Neural cell (in vitro differentiated cells): ENCODE measurements at regions not wholly inside any gene's neighbourhood (a gene's known extent, or its start where the extent isn't known, plus 50 kb on each side); places are given as distances from the start of the nearest gene placed in this dataset.

ENCODE experiments used
- H2AFZ ChIP-seq: fragments of 200-600, 300-800 bp; sonication (generic), shearing (Covaris generic); 2 replicates; pipeline ENCODE4 v1.6.0; 2014; ENCODE audit warnings: low read depth, mild to moderate bottlenecking, antibody characterized with exemption, low read length, moderate library complexity
- H3F3A ChIP-seq: fragments of 200-600 bp; shearing (Covaris generic); 2 replicates; pipeline ENCODE4 v1.6.1; 2016; ENCODE audit warnings: mild to moderate bottlenecking, moderate library complexity, mixed read lengths, antibody characterized with exemption, low read length; ENCODE audit not compliant: insufficient read depth, poor library complexity, severe bottlenecking
- H3K27ac ChIP-seq: fragments of 200-600, 300-800 bp; sonication (generic), shearing (Covaris generic); 2 replicates; pipeline ENCODE4 v1.5.1; 2014; ENCODE audit warnings: mild to moderate bottlenecking, low read length, moderate library complexity
- H3K27me3 ChIP-seq: fragments of 300-800, 200-600 bp; sonication (generic), shearing (Covaris generic); 2 replicates; pipeline ENCODE4 v1.6.0; 2014; ENCODE audit warnings: mild to moderate bottlenecking, low read depth, low read length, moderate library complexity; ENCODE audit not compliant: insufficient read depth
- H3K36me3 ChIP-seq: fragments of 300-800, 200-600 bp; sonication (generic), shearing (Covaris generic); 2 replicates; pipeline ENCODE4 v1.5.1; 2014; ENCODE audit warnings: mild to moderate bottlenecking, antibody characterized with exemption, low read length, moderate library complexity; ENCODE audit not compliant: insufficient read depth
- H3K4me2 ChIP-seq: fragments of 300-800, 200-600 bp; sonication (generic), shearing (Covaris generic); 2 replicates; pipeline ENCODE4 v1.6.0; 2014; ENCODE audit warnings: mild to moderate bottlenecking, low read length
- H3K4me3 ChIP-seq: fragments of 300-800, 200-600 bp; sonication (generic), shearing (Covaris generic); 2 replicates; pipeline ENCODE4 v1.5.1; 2014; ENCODE audit warnings: mild to moderate bottlenecking, low read length, moderate library complexity
- H3K79me2 ChIP-seq: fragments of 200-600 bp; shearing (Covaris generic); replicated peaks from 2 replicates; pipeline ENCODE4 v1.6.0; 2014; ENCODE audit warnings: mild to moderate bottlenecking, low read length, moderate library complexity; ENCODE audit not compliant: insufficient read depth
- H3K9ac ChIP-seq: fragments of 300-800, 200-600 bp; sonication (generic), shearing (Covaris generic); 2 replicates; pipeline ENCODE4 v1.6.1; 2016; ENCODE audit warnings: mild to moderate bottlenecking, low read length, mixed read lengths
- H3K9me2 ChIP-seq: fragments of 200-600 bp; shearing (Covaris generic); 2 replicates; pipeline ENCODE4 v1.6.1; 2016; ENCODE audit warnings: mild to moderate bottlenecking, low read length, mixed read lengths; ENCODE audit not compliant: insufficient read depth
- H3K9me3 ChIP-seq: fragments of 200-600, 300-800 bp; sonication (generic), shearing (Covaris generic); 2 replicates; pipeline ENCODE4 v1.6.1; 2016; ENCODE audit warnings: mild to moderate bottlenecking, mixed run types, low read length, moderate library complexity, mixed read lengths
- H4K20me1 ChIP-seq: fragments of 200-600 bp; shearing (Covaris generic); 2 replicates; pipeline ENCODE4 v1.6.1; 2016; ENCODE audit warnings: mild to moderate bottlenecking, mixed run types; ENCODE audit not compliant: insufficient read depth
- EP300 ChIP-seq: fragments of 450-650 bp; conservative IDR thresholded peaks from 2 replicates; pipeline ENCODE4 v1.6.1; 2014; ENCODE audit warnings: antibody characterized with exemption, mild to moderate bottlenecking, moderate library complexity; ENCODE audit not compliant: poor library complexity, severe bottlenecking
- EZH2 ChIP-seq: fragments of 200-600, 300-800 bp; shearing (Covaris generic), sonication (generic); IDR thresholded peaks from 2 replicates; pipeline ENCODE4 v1.6.1; 2014; ENCODE audit warnings: antibody characterized with exemption, low read length, borderline replicate concordance, mild to moderate bottlenecking; ENCODE audit not compliant: insufficient read depth, poor library complexity, severe bottlenecking
- POLR2AphosphoS5 ChIP-seq: IDR thresholded peaks from 2 replicates; pipeline ENCODE4 v1.6.1; 2012
- RAD21 ChIP-seq: fragments of 450-650 bp; conservative IDR thresholded peaks from 2 replicates; pipeline ENCODE4 v1.6.1; 2014; ENCODE audit warnings: antibody characterized with exemption, mild to moderate bottlenecking, moderate library complexity
- SMC3 ChIP-seq: fragments of 450-650 bp; conservative IDR thresholded peaks from 2 replicates; pipeline ENCODE4 v1.6.1; 2014; ENCODE audit warnings: antibody characterized with exemption, mild to moderate bottlenecking, moderate library complexity; ENCODE audit not compliant: poor library complexity
- TAF1 ChIP-seq: IDR thresholded peaks from 2 replicates; pipeline ENCODE4 v1.6.1; 2012; ENCODE audit warnings: low read depth
- TF ChIP-seq, protein P1 (sequence below): fragments of 450-650 bp; IDR thresholded peaks from 2 replicates; pipeline ENCODE4 v1.5.1; 2014; ENCODE audit warnings: antibody characterized with exemption, mild to moderate bottlenecking, moderate library complexity; ENCODE audit not compliant: poor library complexity, severe bottlenecking
- TF ChIP-seq, protein P2 (sequence below): IDR thresholded peaks from 2 replicates; pipeline ENCODE4 v1.6.1; 2012; ENCODE audit warnings: borderline replicate concordance

DNA sequence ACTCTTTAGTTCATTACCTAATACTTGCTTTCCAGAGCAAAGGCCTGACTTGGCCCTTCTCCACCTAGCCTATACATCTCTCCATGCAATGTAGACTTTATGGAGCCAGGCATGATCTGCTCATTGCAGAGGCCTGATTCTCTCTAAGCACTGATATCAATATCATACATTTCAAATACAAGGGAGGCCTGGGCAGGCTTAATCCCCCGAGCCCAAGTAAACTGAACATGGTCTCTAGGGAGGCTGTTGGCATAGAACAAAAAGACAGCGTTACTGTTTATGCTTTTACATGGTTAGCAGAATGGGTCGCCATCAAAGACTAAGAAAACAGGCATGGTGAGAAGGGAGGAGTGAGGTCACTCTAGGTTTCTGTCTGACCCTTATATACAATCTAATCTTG lies 695.1 kb downstream of the ZEB2 start:
- H3K4me3 ChIP-seq = no peak overlapping the region
- H4K20me1 ChIP-seq = no peaks in the 10 kb centered on the region
- TF ChIP-seq TAF1 (no peak), POLR2AphosphoS5 (no peak)
- no peaks in the 10 kb centered on the region for H3F3A ChIP-seq
- no peak overlapping the region for H3K4me2 ChIP-seq
- H3K79me2 ChIP-seq = no peaks in the 10 kb centered on the region
- H2AFZ ChIP-seq = no peak overlapping the region
- H3K9me2 ChIP-seq = no peaks in the 10 kb centered on the region
- H3K36me3 ChIP-seq = no peaks in the 10 kb centered on the region
- H3K9ac ChIP-seq = no peak overlapping the region
- no peaks in the 10 kb centered on the region for H3K9me3 ChIP-seq
- H3K27ac ChIP-seq = no peak overlapping the region
- H3K27me3 ChIP-seq = no peaks in the 10 kb centered on the region

DNA sequence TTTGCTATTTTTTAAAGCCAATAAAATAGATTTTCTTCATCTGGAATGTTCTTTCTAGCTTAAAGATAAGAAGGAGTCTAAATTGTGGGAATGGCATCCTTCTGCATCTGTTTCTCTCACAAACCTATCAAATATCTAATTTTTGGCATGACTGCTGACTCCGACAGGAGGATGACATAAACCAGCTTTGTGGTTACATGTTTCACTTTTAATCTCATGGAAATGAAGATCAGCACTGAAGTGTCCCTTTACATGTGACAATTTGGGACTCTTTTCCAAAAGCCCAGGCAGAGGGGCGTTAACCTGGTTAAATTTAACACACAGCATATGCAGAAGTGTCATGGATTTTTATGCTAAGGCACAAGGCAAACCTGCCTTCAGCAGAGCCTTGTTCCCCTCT lies 694.7 kb downstream of the ARHGAP15 start:
- Histone ChIP-seq H3K4me3 (no peak overlapping the region), H3F3A (no peaks in the 10 kb centered on the region), H3K36me3 (no peaks in the 10 kb centered on the region)

DNA sequence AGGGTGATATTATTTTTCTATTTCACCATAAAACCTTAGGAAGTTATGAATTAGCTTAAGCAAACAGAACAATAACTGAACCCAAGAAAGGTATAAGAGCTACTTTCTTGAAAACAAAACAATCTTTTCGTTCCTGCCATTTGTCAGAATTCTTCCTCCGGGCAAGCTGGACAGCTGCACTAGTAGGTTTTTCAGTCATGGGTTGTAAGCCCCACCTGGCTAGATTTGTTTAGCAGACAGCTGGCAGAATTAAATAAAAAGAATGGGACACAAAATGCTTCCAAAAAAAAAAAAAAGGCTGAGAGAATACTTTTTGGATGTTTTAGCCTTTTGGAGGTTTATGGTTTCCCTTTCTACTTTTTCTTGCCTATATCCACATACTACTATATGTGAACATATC lies 694.1 kb downstream of the ARHGAP15 start:
- Histone ChIP-seq H3K9me3 (no peaks in the 10 kb centered on the region), H3F3A (no peaks in the 10 kb centered on the region), H3K9ac (no peak overlapping the region), H4K20me1 (no peaks in the 10 kb centered on the region), H2AFZ (no peak overlapping the region), H3K9me2 (no peaks in the 10 kb centered on the region), H3K4me3 (no peak overlapping the region), H3K79me2 (no peaks in the 10 kb centered on the region), H3K27me3 (no peaks in the 10 kb centered on the region), H3K27ac (no peak overlapping the region), H3K36me3 (no peaks in the 10 kb centered on the region), H3K4me2 (no peak overlapping the region)
- no peak for TF ChIP-seq EP300
- no peak for TF ChIP-seq POLR2AphosphoS5
- TF ChIP-seq, protein P1, sequence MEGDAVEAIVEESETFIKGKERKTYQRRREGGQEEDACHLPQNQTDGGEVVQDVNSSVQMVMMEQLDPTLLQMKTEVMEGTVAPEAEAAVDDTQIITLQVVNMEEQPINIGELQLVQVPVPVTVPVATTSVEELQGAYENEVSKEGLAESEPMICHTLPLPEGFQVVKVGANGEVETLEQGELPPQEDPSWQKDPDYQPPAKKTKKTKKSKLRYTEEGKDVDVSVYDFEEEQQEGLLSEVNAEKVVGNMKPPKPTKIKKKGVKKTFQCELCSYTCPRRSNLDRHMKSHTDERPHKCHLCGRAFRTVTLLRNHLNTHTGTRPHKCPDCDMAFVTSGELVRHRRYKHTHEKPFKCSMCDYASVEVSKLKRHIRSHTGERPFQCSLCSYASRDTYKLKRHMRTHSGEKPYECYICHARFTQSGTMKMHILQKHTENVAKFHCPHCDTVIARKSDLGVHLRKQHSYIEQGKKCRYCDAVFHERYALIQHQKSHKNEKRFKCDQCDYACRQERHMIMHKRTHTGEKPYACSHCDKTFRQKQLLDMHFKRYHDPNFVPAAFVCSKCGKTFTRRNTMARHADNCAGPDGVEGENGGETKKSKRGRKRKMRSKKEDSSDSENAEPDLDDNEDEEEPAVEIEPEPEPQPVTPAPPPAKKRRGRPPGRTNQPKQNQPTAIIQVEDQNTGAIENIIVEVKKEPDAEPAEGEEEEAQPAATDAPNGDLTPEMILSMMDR = no peak
- TF ChIP-seq, protein P2, sequence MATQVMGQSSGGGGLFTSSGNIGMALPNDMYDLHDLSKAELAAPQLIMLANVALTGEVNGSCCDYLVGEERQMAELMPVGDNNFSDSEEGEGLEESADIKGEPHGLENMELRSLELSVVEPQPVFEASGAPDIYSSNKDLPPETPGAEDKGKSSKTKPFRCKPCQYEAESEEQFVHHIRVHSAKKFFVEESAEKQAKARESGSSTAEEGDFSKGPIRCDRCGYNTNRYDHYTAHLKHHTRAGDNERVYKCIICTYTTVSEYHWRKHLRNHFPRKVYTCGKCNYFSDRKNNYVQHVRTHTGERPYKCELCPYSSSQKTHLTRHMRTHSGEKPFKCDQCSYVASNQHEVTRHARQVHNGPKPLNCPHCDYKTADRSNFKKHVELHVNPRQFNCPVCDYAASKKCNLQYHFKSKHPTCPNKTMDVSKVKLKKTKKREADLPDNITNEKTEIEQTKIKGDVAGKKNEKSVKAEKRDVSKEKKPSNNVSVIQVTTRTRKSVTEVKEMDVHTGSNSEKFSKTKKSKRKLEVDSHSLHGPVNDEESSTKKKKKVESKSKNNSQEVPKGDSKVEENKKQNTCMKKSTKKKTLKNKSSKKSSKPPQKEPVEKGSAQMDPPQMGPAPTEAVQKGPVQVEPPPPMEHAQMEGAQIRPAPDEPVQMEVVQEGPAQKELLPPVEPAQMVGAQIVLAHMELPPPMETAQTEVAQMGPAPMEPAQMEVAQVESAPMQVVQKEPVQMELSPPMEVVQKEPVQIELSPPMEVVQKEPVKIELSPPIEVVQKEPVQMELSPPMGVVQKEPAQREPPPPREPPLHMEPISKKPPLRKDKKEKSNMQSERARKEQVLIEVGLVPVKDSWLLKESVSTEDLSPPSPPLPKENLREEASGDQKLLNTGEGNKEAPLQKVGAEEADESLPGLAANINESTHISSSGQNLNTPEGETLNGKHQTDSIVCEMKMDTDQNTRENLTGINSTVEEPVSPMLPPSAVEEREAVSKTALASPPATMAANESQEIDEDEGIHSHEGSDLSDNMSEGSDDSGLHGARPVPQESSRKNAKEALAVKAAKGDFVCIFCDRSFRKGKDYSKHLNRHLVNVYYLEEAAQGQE = no peak
- no peak for TF ChIP-seq RAD21
- TF ChIP-seq EZH2 = no peak

More for the DNA sequence above, 694.7 kb downstream of the ARHGAP15 start:
- Histone ChIP-seq H3K9me3 (no peaks in the 10 kb centered on the region), H2AFZ (no peak overlapping the region), H3K27ac (no peak overlapping the region), H3K79me2 (no peaks in the 10 kb centered on the region), H4K20me1 (no peaks in the 10 kb centered on the region), H3K9ac (no peak overlapping the region), H3K4me2 (no peak overlapping the region), H3K9me2 (no peaks in the 10 kb centered on the region), H3K27me3 (no peaks in the 10 kb centered on the region)
- no peak for TF ChIP-seq EP300
- TF ChIP-seq EZH2 = no peak
- TF ChIP-seq SMC3 = no peak
- no peak for TF ChIP-seq RAD21
- TF ChIP-seq, protein P2 = no peak
